Vagina (tissue), 2 donors: ENCODE measurements at regions not wholly inside any gene's neighbourhood (a gene's known extent, or its start where the extent isn't known, plus 50 kb on each side); places are given as distances from the start of the nearest gene placed in this dataset.

Experiments used
- DNase-seq, 2 donors: peaks; one replicate each; pipeline ENCODE4 v3.0.0-alpha.2; 2017; ENCODE audit errors: extremely low spot score in 2 of 2
- H3K27ac ChIP-seq: fragments of 200-600 bp; sonication (generic); one replicate; pipeline ENCODE4 v1.5.1; 2019
- H3K27me3 ChIP-seq: fragments of 200-600 bp; sonication (generic); one replicate; pipeline ENCODE4 v1.5.1; 2019
- H3K36me3 ChIP-seq, 2 donors: fragments of 200-600 bp; sonication (generic); one replicate each; pipeline ENCODE4 v1.5.1; 2017 to 2019
- H3K4me1 ChIP-seq: fragments of 200-600 bp; sonication (generic); one replicate; pipeline ENCODE4 v1.5.1; 2019
- H3K4me3 ChIP-seq, 2 donors: fragments of 200-600 bp; sonication (generic); 1 replicate in 1 of 2; 2 replicates in 1 of 2; pipeline ENCODE4 v1.5.1; 2016 to 2019
- H3K9me3 ChIP-seq: fragments of 200-600 bp; sonication (generic); one replicate; pipeline ENCODE4 v1.5.1; 2019
- POLR2A ChIP-seq, 2 donors: fragments of 450-650 bp; IDR thresholded peaks; one replicate each; pipeline ENCODE4 v1.6.1; 2017; ENCODE audit warnings: antibody characterized with exemption in 2 of 2, mild to moderate bottlenecking in 2 of 2, moderate library complexity in 2 of 2
- POLR2AphosphoS5 ChIP-seq, 2 donors: sonication (generic); formaldehyde crosslinking; IDR thresholded peaks; one replicate each; pipeline ENCODE4 v1.9.0; 2017; ENCODE audit warnings: antibody characterized with exemption in 2 of 2, mild to moderate bottlenecking in 2 of 2, low read depth in 1 of 2; ENCODE audit not compliant: insufficient read depth in 1 of 2
- intact Hi-C: fragments of 100-400 bp; cut with DNase I; formaldehyde crosslinking; loops from one replicate; pipeline ENCODE4 v1.15.1; 2023
- TF ChIP-seq, protein P1 (sequence below), 3 experiments: fragments of 450-650 bp in 2 of 3; fragments of 200-600 bp in 1 of 3; sonication (generic) in 1 of 3; IDR thresholded peaks; one replicate each; pipeline ENCODE4 v1.5.1; 2017 to 2019; ENCODE audit warnings: antibody characterized with exemption in 3 of 3, mild to moderate bottlenecking in 2 of 3, moderate library complexity in 2 of 3

- no peaks in the 10 kb centered on the region for H3K36me3 ChIP-seq
- TF ChIP-seq POLR2AphosphoS5 (IDR thresholded peaks at IDR 0.05; ENCODE audit: insufficient read depth in 1 of 2, low read depth in 1 of 2) (no peak), POLR2A (IDR thresholded peaks at IDR 0.05) (no peak)
- TF ChIP-seq, protein P1, sequence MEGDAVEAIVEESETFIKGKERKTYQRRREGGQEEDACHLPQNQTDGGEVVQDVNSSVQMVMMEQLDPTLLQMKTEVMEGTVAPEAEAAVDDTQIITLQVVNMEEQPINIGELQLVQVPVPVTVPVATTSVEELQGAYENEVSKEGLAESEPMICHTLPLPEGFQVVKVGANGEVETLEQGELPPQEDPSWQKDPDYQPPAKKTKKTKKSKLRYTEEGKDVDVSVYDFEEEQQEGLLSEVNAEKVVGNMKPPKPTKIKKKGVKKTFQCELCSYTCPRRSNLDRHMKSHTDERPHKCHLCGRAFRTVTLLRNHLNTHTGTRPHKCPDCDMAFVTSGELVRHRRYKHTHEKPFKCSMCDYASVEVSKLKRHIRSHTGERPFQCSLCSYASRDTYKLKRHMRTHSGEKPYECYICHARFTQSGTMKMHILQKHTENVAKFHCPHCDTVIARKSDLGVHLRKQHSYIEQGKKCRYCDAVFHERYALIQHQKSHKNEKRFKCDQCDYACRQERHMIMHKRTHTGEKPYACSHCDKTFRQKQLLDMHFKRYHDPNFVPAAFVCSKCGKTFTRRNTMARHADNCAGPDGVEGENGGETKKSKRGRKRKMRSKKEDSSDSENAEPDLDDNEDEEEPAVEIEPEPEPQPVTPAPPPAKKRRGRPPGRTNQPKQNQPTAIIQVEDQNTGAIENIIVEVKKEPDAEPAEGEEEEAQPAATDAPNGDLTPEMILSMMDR (IDR thresholded peaks at IDR 0.05), result no peak
- no peaks in the 10 kb centered on the region for H3K27me3 ChIP-seq
- H3K4me3 ChIP-seq, result no peak overlapping the region
- no peak for DNase-seq
- intact Hi-C loops, result no loop called here
- no peaks in the 10 kb centered on the region for H3K4me1 ChIP-seq
- no peaks in the 10 kb centered on the region for H3K9me3 ChIP-seq
- no peak overlapping the region for H3K27ac ChIP-seq
Measured at GRCh38 chr13:80530902-80531301, 190.0 kb upstream of the SPRY2 start.

- Histone ChIP-seq H3K36me3 (no peaks in the 10 kb centered on the region), H3K4me1 (no peaks in the 10 kb centered on the region), H3K27ac (no peak overlapping the region), H3K27me3 (no peaks in the 10 kb centered on the region), H3K9me3 (no peaks in the 10 kb centered on the region), H3K4me3 (no peak overlapping the region)
- intact Hi-C loops, result no loop called here
- DNase-seq, result no peak
- TF ChIP-seq POLR2AphosphoS5 (IDR thresholded peaks at IDR 0.05; ENCODE audit: insufficient read depth in 1 of 2, low read depth in 1 of 2), result no peak
- TF ChIP-seq POLR2A (IDR thresholded peaks at IDR 0.05), result no peak
- TF ChIP-seq, protein P1 (IDR thresholded peaks at IDR 0.05), result no peak
Measured at GRCh38 chr13:80530191-80530590, 189.3 kb upstream of the SPRY2 start.

- TF ChIP-seq POLR2AphosphoS5 (IDR thresholded peaks at IDR 0.05; ENCODE audit: insufficient read depth in 1 of 2, low read depth in 1 of 2) (no peak), POLR2A (IDR thresholded peaks at IDR 0.05) (no peak)
- TF ChIP-seq, protein P1 (IDR thresholded peaks at IDR 0.05), result no peak
- no peak overlapping the region for H3K27ac ChIP-seq
- H3K36me3 ChIP-seq, result no peaks in the 10 kb centered on the region
- no peaks in the 10 kb centered on the region for H3K9me3 ChIP-seq
- DNase-seq, result no peak
- H3K4me1 ChIP-seq, result no peaks in the 10 kb centered on the region
- intact Hi-C loops, result no loop called here
- no peak overlapping the region for H3K4me3 ChIP-seq
- no peaks in the 10 kb centered on the region for H3K27me3 ChIP-seq
Measured at GRCh38 chr13:80529734-80530133, 188.8 kb upstream of the SPRY2 start.

DNA sequence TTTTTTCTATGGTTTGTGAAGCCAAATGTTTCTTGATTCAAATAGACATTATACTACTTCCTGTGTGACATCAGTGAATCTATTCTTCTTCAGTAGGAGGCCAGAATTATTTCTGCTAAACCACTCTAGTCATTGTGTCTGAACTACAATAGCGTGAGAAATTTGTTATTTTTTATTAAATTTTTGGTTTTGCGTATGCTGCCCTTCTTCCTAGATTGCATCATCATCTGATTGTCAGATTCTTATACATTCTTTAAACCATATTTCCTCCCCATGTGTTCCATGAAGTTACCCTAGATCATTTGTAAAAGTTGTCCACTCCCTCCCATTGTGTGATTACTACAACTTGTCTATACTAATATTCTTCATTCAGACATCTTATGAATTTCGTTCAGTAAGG is 187.8 kb upstream of the SPRY2 start:
- no peak overlapping the region for H3K4me3 ChIP-seq
- no peak for TF ChIP-seq POLR2AphosphoS5 (IDR thresholded peaks at IDR 0.05; ENCODE audit: insufficient read depth in 1 of 2, low read depth in 1 of 2)
- TF ChIP-seq, protein P1 (IDR thresholded peaks at IDR 0.05), result no peak
- TF ChIP-seq POLR2A (IDR thresholded peaks at IDR 0.05), result no peak
- DNase-seq, result no peak
- H3K27me3 ChIP-seq, result no peaks in the 10 kb centered on the region
- no peaks in the 10 kb centered on the region for H3K36me3 ChIP-seq
- no peaks in the 10 kb centered on the region for H3K9me3 ChIP-seq
- intact Hi-C loops, result no loop called here
- no peaks in the 10 kb centered on the region for H3K4me1 ChIP-seq
- H3K27ac ChIP-seq, result no peak overlapping the region

- intact Hi-C loops, result no loop called here
- Histone ChIP-seq H3K9me3 (no peaks in the 10 kb centered on the region), H3K27ac (no peak overlapping the region), H3K36me3 (no peaks in the 10 kb centered on the region), H3K27me3 (no peaks in the 10 kb centered on the region), H3K4me1 (no peaks in the 10 kb centered on the region), H3K4me3 (no peak overlapping the region)
- TF ChIP-seq POLR2A (IDR thresholded peaks at IDR 0.05), result no peak
- TF ChIP-seq POLR2AphosphoS5 (IDR thresholded peaks at IDR 0.05; ENCODE audit: insufficient read depth in 1 of 2, low read depth in 1 of 2), result no peak
- TF ChIP-seq, protein P1 (IDR thresholded peaks at IDR 0.05), result no peak
- DNase-seq, result no peak
Measured at GRCh38 chr13:80527400-80527799, 186.5 kb upstream of the SPRY2 start.
